H9 (cell line): ENCODE measurements at regions not wholly inside any gene's neighbourhood (a gene's known extent, or its start where the extent isn't known, plus 50 kb on each side); places are given as distances from the start of the nearest gene placed in this dataset.

Experiments
- DNase-seq: peaks from one replicate; pipeline ENCODE4 v3.0.0-alpha.2; 2017
- H2AFZ ChIP-seq: one replicate; pipeline ENCODE4 v1.6.1; 2013; ENCODE audit warnings: mild to moderate bottlenecking, low read length, control low read depth, moderate library complexity
- H2AK5ac ChIP-seq: 2 replicates; pipeline ENCODE4 v1.6.1; 2013; ENCODE audit warnings: low read length, control low read depth, mixed read lengths; ENCODE audit not compliant: insufficient read length
- H2BK120ac ChIP-seq: one replicate; pipeline ENCODE4 v1.6.1; 2013; ENCODE audit warnings: low read depth, mild to moderate bottlenecking, low read length, control low read depth, inconsistent platforms; ENCODE audit not compliant: poor library complexity, severe bottlenecking
- H2BK12ac ChIP-seq: 2 replicates; pipeline ENCODE4 v1.6.1; 2013; ENCODE audit warnings: low read length, control low read depth, mixed read lengths, low read depth; ENCODE audit not compliant: insufficient read length
- H2BK15ac ChIP-seq: 2 replicates; pipeline ENCODE4 v1.6.1; 2013; ENCODE audit warnings: low read depth, low read length, control low read depth
- H2BK20ac ChIP-seq: one replicate; pipeline ENCODE4 v1.6.1; 2013; ENCODE audit warnings: low read depth, mild to moderate bottlenecking, low read length, control low read depth, inconsistent platforms; ENCODE audit not compliant: poor library complexity, severe bottlenecking
- H2BK5ac ChIP-seq: 2 replicates; pipeline ENCODE4 v1.6.1; 2013; ENCODE audit warnings: low read length, control low read depth, mixed read lengths; ENCODE audit not compliant: insufficient read length
- H3K14ac ChIP-seq: 2 replicates; pipeline ENCODE4 v1.6.1; 2013; ENCODE audit warnings: low read length, control low read depth; ENCODE audit not compliant: insufficient read depth
- H3K18ac ChIP-seq: 2 replicates; pipeline ENCODE4 v1.6.1; 2013; ENCODE audit warnings: low read depth, mild to moderate bottlenecking, mixed read lengths, low read length, control low read depth; ENCODE audit not compliant: insufficient read length
- H3K23ac ChIP-seq: 2 replicates; pipeline ENCODE4 v1.6.1; 2013; ENCODE audit warnings: low read length, control low read depth, mixed read lengths, low read depth; ENCODE audit not compliant: insufficient read length
- H3K23me2 ChIP-seq: 2 replicates; pipeline ENCODE4 v1.6.1; 2013; ENCODE audit warnings: low read depth, mild to moderate bottlenecking, mixed read lengths, low read length, control low read depth; ENCODE audit not compliant: insufficient read length, poor library complexity, severe bottlenecking
- H3K27ac ChIP-seq: 2 replicates; pipeline ENCODE4 v1.5.1; 2013; ENCODE audit warnings: low read length, control low read depth, mixed read lengths, low read depth; ENCODE audit not compliant: insufficient read length
- H3K27me3 ChIP-seq: 2 replicates; pipeline ENCODE4 v1.6.1; 2013; ENCODE audit warnings: low read length, control low read depth, inconsistent platforms; ENCODE audit not compliant: insufficient read depth
- H3K4ac ChIP-seq: 2 replicates; pipeline ENCODE4 v1.6.1; 2013; ENCODE audit warnings: low read depth, mild to moderate bottlenecking, control low read depth, inconsistent platforms, low read length, moderate library complexity
- H3K4me1 ChIP-seq: 2 replicates; pipeline ENCODE4 v1.6.1; 2013; ENCODE audit warnings: low read length, control low read depth, inconsistent platforms; ENCODE audit not compliant: insufficient read depth
- H3K4me2 ChIP-seq: 2 replicates; pipeline ENCODE4 v1.6.1; 2013; ENCODE audit warnings: low read length, control low read depth, mixed read lengths; ENCODE audit not compliant: insufficient read length, insufficient read depth
- H3K56ac ChIP-seq: 2 replicates; pipeline ENCODE4 v1.6.1; 2013; ENCODE audit warnings: low read depth, mild to moderate bottlenecking, mixed read lengths, low read length, control low read depth; ENCODE audit not compliant: insufficient read length
- H3K79me1 ChIP-seq: 2 replicates; pipeline ENCODE4 v1.6.1; 2013; ENCODE audit warnings: low read depth, mild to moderate bottlenecking, moderate library complexity, low read length, control low read depth, inconsistent platforms; ENCODE audit not compliant: insufficient read depth, poor library complexity, severe bottlenecking
- H3K79me2 ChIP-seq: 2 replicates; pipeline ENCODE4 v1.6.1; 2013; ENCODE audit warnings: low read length, control low read depth, inconsistent platforms; ENCODE audit not compliant: insufficient read depth
- H3K9ac ChIP-seq: 2 replicates; pipeline ENCODE4 v1.6.1; 2013; ENCODE audit warnings: low read length, control low read depth, mixed read lengths; ENCODE audit not compliant: insufficient read length; ENCODE audit errors: extremely low read depth
- H3K9me3 ChIP-seq: one replicate; pipeline ENCODE4 v1.6.1; 2013; ENCODE audit warnings: low read depth, low read length, inconsistent platforms; ENCODE audit not compliant: control insufficient read depth
- H3T11ph ChIP-seq: one replicate; pipeline ENCODE4 v1.6.1; 2013; ENCODE audit warnings: mild to moderate bottlenecking, low read length, control low read depth, inconsistent platforms
- H4K20me1 ChIP-seq: one replicate; pipeline ENCODE4 v1.6.1; 2013; ENCODE audit not compliant: control insufficient read depth, insufficient read length, insufficient read depth
- H4K5ac ChIP-seq: 2 replicates; pipeline ENCODE4 v1.6.1; 2013; ENCODE audit warnings: low read depth, mild to moderate bottlenecking, mixed read lengths, low read length, control low read depth; ENCODE audit not compliant: insufficient read length
- H4K8ac ChIP-seq: replicated peaks from 2 replicates; pipeline ENCODE4 v1.6.1; 2013; ENCODE audit warnings: low read length, control low read depth, mixed read lengths, low read depth; ENCODE audit not compliant: insufficient read length
- H4K91ac ChIP-seq: 2 replicates; pipeline ENCODE4 v1.6.1; 2013; ENCODE audit warnings: low read depth, mild to moderate bottlenecking, moderate library complexity, mixed read lengths, low read length, control low read depth; ENCODE audit not compliant: insufficient read length
- H3K27ac Mint-ChIP-seq, 3 experiments: 2 replicates in 2 of 3; 3 replicates in 1 of 3; pipeline ENCODE4 v1.8.0; 2020 to 2021; ENCODE audit warnings: mixed read lengths in 3 of 3, mild to moderate bottlenecking in 1 of 3, moderate library complexity in 1 of 3
- H3K27me3 Mint-ChIP-seq: 2 replicates; pipeline ENCODE4 v1.8.0; 2021; ENCODE audit warnings: low read depth, mild to moderate bottlenecking, moderate library complexity, mixed read lengths
- H3K36me3 Mint-ChIP-seq, 3 experiments: 2 replicates in 2 of 3; 3 replicates in 1 of 3; pipeline ENCODE4 v1.8.0; 2020 to 2021; ENCODE audit warnings: low read depth in 3 of 3, mixed read lengths in 3 of 3; ENCODE audit not compliant: insufficient read depth in 1 of 3
- H3K4me1 Mint-ChIP-seq, 2 experiments: 2 replicates each; pipeline ENCODE4 v1.8.0; 2020; ENCODE audit warnings: mixed read lengths in 2 of 2
- H3K4me3 Mint-ChIP-seq, 2 experiments: 2 replicates in 1 of 2; 3 replicates in 1 of 2; pipeline ENCODE4 v1.8.0; 2020 to 2021; ENCODE audit warnings: mild to moderate bottlenecking in 2 of 2, mixed read lengths in 2 of 2, moderate library complexity in 1 of 2
- H3K9me3 Mint-ChIP-seq, 2 experiments: 2 replicates in 1 of 2; 3 replicates in 1 of 2; pipeline ENCODE4 v1.8.0; 2020; ENCODE audit warnings: mild to moderate bottlenecking in 2 of 2, mixed read lengths in 2 of 2, moderate library complexity in 1 of 2
- WGBS: extraction: QIAGEN DNeasy Blood & Tissue Kit; methylation state at CpG from one replicate; pipeline ENCODE4 v1.1.7; 2013; ENCODE audit warnings: missing lambda C conversion rate, low lambda C conversion rate, mixed read lengths; ENCODE audit not compliant: insufficient read length; ENCODE audit errors: extremely low coverage; 5-methylcytosine and 5-hydroxymethylcytosine counted together
- TF ChIP-seq, protein P1 (sequence below): fragments of 200-600 bp; sonication (generic); conservative IDR thresholded peaks from 3 replicates; pipeline ENCODE4 v1.8.0; 2021; ENCODE audit warnings: antibody characterized with exemption, mild to moderate bottlenecking

DNA sequence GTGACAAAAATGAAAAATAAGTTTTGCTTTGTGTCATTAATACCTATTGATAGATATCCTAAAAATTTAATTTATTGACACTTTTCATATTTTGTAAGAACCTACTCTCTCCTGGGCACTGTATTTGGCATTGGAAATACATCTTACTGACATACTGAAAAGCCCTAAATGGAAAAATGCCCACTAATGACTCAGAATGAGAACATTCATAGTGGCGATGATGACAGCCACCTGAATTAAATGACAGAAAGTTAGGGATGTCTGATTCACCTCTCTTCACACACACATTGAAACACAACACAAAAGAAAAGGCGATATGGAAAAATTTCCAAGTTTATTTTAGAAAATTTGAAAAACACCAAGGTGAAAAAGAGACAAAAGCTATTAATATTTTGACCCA, 992.3 kb downstream of the STPG2 start:
- no peaks in the 10 kb centered on the region for H3K36me3 Mint-ChIP-seq
- no peaks in the 10 kb centered on the region for H3K27me3 Mint-ChIP-seq
- TF ChIP-seq, protein P1, sequence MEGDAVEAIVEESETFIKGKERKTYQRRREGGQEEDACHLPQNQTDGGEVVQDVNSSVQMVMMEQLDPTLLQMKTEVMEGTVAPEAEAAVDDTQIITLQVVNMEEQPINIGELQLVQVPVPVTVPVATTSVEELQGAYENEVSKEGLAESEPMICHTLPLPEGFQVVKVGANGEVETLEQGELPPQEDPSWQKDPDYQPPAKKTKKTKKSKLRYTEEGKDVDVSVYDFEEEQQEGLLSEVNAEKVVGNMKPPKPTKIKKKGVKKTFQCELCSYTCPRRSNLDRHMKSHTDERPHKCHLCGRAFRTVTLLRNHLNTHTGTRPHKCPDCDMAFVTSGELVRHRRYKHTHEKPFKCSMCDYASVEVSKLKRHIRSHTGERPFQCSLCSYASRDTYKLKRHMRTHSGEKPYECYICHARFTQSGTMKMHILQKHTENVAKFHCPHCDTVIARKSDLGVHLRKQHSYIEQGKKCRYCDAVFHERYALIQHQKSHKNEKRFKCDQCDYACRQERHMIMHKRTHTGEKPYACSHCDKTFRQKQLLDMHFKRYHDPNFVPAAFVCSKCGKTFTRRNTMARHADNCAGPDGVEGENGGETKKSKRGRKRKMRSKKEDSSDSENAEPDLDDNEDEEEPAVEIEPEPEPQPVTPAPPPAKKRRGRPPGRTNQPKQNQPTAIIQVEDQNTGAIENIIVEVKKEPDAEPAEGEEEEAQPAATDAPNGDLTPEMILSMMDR, result no peak
- Histone ChIP-seq H2BK20ac (no peak overlapping the region), H3K9ac (no peak overlapping the region), H3K79me1 (no peaks in the 10 kb centered on the region), H3K4me1 (no peaks in the 10 kb centered on the region), H4K20me1 (no peaks in the 10 kb centered on the region), H3K27ac (no peak overlapping the region), H4K91ac (no peak overlapping the region), H3K56ac (no peak overlapping the region), H2BK5ac (no peak overlapping the region), H4K8ac (no peak overlapping the region), H3K23ac (no peak overlapping the region), H2BK15ac (no peak overlapping the region), H3K18ac (no peak overlapping the region), H2BK12ac (no peak overlapping the region), H2AK5ac (no peak overlapping the region), H3K4me2 (no peak overlapping the region), H3K23me2 (no peaks in the 10 kb centered on the region), H2AFZ (no peak overlapping the region), H3K4ac (no peak overlapping the region), H2BK120ac (no peak overlapping the region), H3K79me2 (no peaks in the 10 kb centered on the region), H3T11ph (no peak overlapping the region), H3K14ac (no peak overlapping the region), H4K5ac (no peak overlapping the region), H3K9me3 (no peaks in the 10 kb centered on the region), H3K27me3 (no peaks in the 10 kb centered on the region)
- H3K4me1 Mint-ChIP-seq, result peaks cover 4 to 11% of the 10 kb centered on the region in 2 experiments; a peak in 1 of 4 replicates
- peaks cover 0 to 2% of the 10 kb centered on the region in 2 experiments; a peak in 2 of 5 replicates for H3K9me3 Mint-ChIP-seq
- no peak overlapping the region for H3K27ac Mint-ChIP-seq
- DNase-seq, result no peak
- no peak overlapping the region for H3K4me3 Mint-ChIP-seq
- WGBS, result no CpG with 5 or more reads among the region's 2 CpGs
